Stimulated activated naive B cell treated with anti-CD40 and anti-IgM and Interleukin-4, amounts not matched to agents 10 μg/mL and 1 μg/mL and 100 μg/mL, for 72 hours (primary cell): ENCODE measurements at regions not wholly inside any gene's neighbourhood (a gene's known extent, or its start where the extent isn't known, plus 50 kb on each side); places are given as distances from the start of the nearest gene placed in this dataset.
"Not testable (repeated sequence)": the region's sequence is repeated elsewhere in the genome, so short reads cannot be mapped to it uniquely, and the experiment has no call there.

ENCODE experiments used
- ATAC-seq, 2 donors: fragments of 150-1000 bp; cut with Tn5 transposase; replicated peaks; 2 replicates each; pipeline ENCODE4 v1.10.0; 2021; ENCODE audit warnings: moderate library complexity in 1 of 2
- DNase-seq: peaks from one replicate; pipeline ENCODE4 v3.0.0; 2021
- H3K27ac Mint-ChIP-seq: one replicate; pipeline ENCODE4 v1.8.0; 2022; ENCODE audit warnings: mild to moderate bottlenecking, mixed read lengths
- H3K27me3 Mint-ChIP-seq, 2 donors: one replicate each; pipeline ENCODE4 v1.8.0; 2022; ENCODE audit warnings: mixed read lengths in 2 of 2
- H3K36me3 Mint-ChIP-seq, 2 donors: one replicate each; pipeline ENCODE4 v1.8.0; 2022; ENCODE audit warnings: mixed read lengths in 2 of 2, mild to moderate bottlenecking in 1 of 2
- H3K4me1 Mint-ChIP-seq, 2 donors: one replicate each; pipeline ENCODE4 v1.8.0; 2022; ENCODE audit warnings: mixed read lengths in 2 of 2, mild to moderate bottlenecking in 1 of 2
- H3K4me3 Mint-ChIP-seq, 2 donors: one replicate each; pipeline ENCODE4 v1.8.0; 2022; ENCODE audit warnings: mild to moderate bottlenecking in 2 of 2, mixed read lengths in 2 of 2, moderate library complexity in 1 of 2
- H3K9me3 Mint-ChIP-seq, 2 donors: one replicate each; pipeline ENCODE4 v1.8.0; 2022; ENCODE audit warnings: mixed read lengths in 2 of 2, mild to moderate bottlenecking in 1 of 2

DNA sequence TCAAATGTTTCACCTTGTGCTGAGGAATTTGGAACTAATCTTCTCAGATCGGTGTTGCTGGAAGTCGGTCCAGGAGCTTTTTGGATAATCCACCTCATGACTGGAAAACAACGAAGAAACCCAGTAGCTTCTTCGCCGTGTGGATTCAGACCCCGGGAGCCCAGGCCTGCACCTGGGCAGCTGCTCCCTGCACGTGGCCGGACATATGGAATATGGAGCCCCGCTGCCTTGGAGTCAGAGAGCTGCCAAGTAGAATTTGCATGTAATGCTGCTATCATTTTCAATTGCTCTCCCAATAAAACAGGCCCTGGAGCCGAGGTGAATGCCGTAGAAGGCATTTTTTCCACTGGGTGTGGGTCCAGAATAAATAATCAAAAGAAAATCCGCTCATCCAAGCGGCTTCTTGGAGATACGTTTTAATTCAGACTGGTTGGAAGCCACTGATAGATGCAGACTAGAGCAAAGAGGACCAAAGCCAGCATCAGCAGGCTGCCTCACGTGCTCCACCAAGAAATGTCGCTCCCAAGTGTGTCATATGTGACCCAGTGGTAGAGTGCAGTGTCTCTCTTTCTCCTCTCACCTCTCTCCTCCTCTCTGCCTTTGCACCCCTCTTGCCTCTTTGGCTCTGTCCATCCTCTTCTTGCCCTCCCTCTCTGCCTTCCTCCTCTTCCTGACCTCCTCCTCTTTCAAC lies 115.3 kb downstream of the ZNF664 start:
- H3K27me3 Mint-ChIP-seq = peaks cover 0 to 5% of the 10 kb centered on the region in 2 donors
- no peak overlapping the region for H3K4me3 Mint-ChIP-seq
- no peak overlapping the region for H3K27ac Mint-ChIP-seq
- H3K4me1 Mint-ChIP-seq = no peaks in the 10 kb centered on the region
- ATAC-seq = no peak
- no peaks in the 10 kb centered on the region for H3K9me3 Mint-ChIP-seq
- no peak for DNase-seq
- peaks cover 0 to 3% of the 10 kb centered on the region in 2 donors for H3K36me3 Mint-ChIP-seq

GRCh38 chr12:124089181-124089914 lies 116.3 kb downstream of the ZNF664 start:
- H3K4me3 Mint-ChIP-seq, H3K4me1 Mint-ChIP-seq, ATAC-seq, DNase-seq, H3K36me3 Mint-ChIP-seq, H3K27ac Mint-ChIP-seq, H3K27me3 Mint-ChIP-seq, H3K9me3 Mint-ChIP-seq: not testable (repeated sequence)

DNA sequence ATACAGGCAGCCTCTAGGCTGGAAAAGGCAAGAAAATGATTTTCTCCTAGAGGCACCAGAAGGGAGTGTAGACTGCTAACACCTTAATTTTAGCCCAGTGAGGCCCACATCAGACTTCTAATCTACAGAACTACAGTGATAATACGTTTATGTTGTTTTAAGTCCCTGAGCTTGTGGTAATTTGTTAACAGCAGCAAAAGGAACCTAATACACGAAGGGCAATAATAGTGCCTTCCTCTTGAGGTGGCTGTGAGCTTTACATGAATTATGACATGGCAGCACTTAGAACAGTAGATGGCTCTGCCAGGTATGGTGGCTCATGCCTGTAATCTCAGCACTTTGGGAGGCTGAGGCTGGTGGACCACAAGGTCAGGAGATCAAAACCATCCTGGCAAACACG lies 118.8 kb downstream of the ZNF664 start:
- peaks cover 0 to 3% of the 10 kb centered on the region in 2 donors for H3K36me3 Mint-ChIP-seq
- no peak overlapping the region for H3K4me3 Mint-ChIP-seq
- no peak overlapping the region for H3K27ac Mint-ChIP-seq
- no peaks in the 10 kb centered on the region for H3K4me1 Mint-ChIP-seq
- no peak for ATAC-seq
- no peaks in the 10 kb centered on the region for H3K9me3 Mint-ChIP-seq
- no peak for DNase-seq
- peaks cover 0 to 1% of the 10 kb centered on the region in 2 donors for H3K27me3 Mint-ChIP-seq

DNA sequence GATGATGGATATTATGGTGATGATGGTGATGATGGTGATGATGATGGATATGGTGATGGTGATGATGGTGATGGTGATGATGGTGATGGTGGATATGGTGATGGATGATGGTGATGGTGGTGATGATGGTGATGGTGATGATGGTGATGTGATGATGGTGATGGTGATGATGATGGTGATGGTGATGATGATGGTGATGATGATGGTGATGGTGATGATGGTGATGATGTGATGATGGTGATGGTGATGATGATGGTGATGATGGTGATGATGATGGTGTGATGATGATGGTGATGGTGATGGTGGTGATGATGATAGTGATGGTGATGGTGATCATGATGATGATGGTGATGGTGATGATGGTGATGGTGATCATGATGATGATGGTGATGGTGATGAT lies 119.5 kb downstream of the ZNF664 start:
- H3K4me1 Mint-ChIP-seq = not testable (repeated sequence)

GRCh38 chr12:124093297-124093696 lies 120.3 kb downstream of the ZNF664 start:
- H3K27me3 Mint-ChIP-seq = peaks cover 0 to 14% of the 10 kb centered on the region in 2 donors
- H3K4me3 Mint-ChIP-seq = no peak overlapping the region
- no peaks in the 10 kb centered on the region for H3K4me1 Mint-ChIP-seq
- ATAC-seq (no peak), DNase-seq (no peak)
- H3K36me3 Mint-ChIP-seq = no peaks in the 10 kb centered on the region
- no peaks in the 10 kb centered on the region for H3K9me3 Mint-ChIP-seq
- H3K27ac Mint-ChIP-seq = no peak overlapping the region

More for the DNA sequence above, 119.5 kb downstream of the ZNF664 start:
- H3K27me3 Mint-ChIP-seq, DNase-seq, H3K27ac Mint-ChIP-seq, ATAC-seq, H3K9me3 Mint-ChIP-seq, H3K4me3 Mint-ChIP-seq, H3K36me3 Mint-ChIP-seq: not testable (repeated sequence)

- H3K27me3 Mint-ChIP-seq = peaks cover 6 to 14% of the 10 kb centered on the region in 2 donors
- no peak overlapping the region for H3K27ac Mint-ChIP-seq
- H3K36me3 Mint-ChIP-seq = no peaks in the 10 kb centered on the region
- H3K9me3 Mint-ChIP-seq = no peaks in the 10 kb centered on the region
- no peak overlapping the region for H3K4me3 Mint-ChIP-seq
- no peaks in the 10 kb centered on the region for H3K4me1 Mint-ChIP-seq
- no peak for DNase-seq
- no peak for ATAC-seq
Measured at GRCh38 chr12:124094188-124094587, 121.2 kb downstream of the ZNF664 start.

DNA sequence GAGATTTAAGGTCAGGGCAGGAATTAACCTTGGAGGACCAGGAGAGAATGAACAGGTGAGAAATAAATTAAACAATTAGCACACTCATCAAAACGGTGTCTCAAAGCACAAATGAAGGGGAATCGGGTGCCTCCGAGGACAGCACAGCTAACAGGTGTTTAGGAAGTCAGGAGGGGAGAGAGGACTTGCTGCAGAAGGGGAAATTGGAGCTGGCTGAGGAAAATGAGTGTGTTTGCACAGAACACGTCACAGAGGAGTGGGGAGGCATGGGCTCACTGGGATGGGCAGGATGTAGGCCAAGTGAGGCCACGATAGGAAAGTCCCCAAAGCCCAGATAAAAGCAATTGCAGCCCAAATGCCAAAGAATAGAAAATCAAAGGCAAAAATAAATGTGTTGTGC lies 121.7 kb downstream of the ZNF664 start:
- DNase-seq = no peak
- Mint-ChIP-seq H3K4me3 (no peak overlapping the region), H3K36me3 (no peaks in the 10 kb centered on the region), H3K9me3 (no peaks in the 10 kb centered on the region), H3K27me3 (peaks cover 8 to 14% of the 10 kb centered on the region in 2 donors), H3K27ac (no peak overlapping the region), H3K4me1 (no peaks in the 10 kb centered on the region)
- no peak for ATAC-seq

DNA sequence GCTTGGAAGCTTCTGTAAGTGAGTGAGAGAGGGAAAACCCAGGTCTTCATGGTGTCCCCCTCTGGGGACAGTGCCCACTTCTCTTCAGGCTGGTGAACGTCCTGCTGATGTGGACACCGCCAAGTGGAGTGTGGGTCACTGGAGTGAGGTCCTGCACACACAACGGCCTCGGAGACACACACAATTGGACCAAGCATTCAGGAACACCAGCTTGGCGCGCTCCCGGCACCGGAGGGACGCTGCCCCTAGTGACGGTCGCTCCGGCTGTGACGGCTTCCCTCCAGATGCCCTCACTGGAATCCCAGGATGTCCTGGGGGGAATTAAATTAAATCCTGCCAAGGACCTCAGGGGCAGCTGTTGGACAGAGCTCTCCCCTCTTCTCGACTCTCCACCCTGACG lies 123.1 kb downstream of the ZNF664 start:
- no peak overlapping the region for H3K27ac Mint-ChIP-seq

GRCh38 chr12:124096869-124097434 lies 123.9 kb downstream of the ZNF664 start:
- peaks cover 8 to 14% of the 10 kb centered on the region in 2 donors for H3K27me3 Mint-ChIP-seq
- H3K36me3 Mint-ChIP-seq = no peaks in the 10 kb centered on the region
- H3K4me1 Mint-ChIP-seq = no peaks in the 10 kb centered on the region
- DNase-seq (no peak), ATAC-seq (no peak)
- no peak overlapping the region for H3K27ac Mint-ChIP-seq
- no peak overlapping the region for H3K4me3 Mint-ChIP-seq
- peaks cover 0 to 2% of the 10 kb centered on the region in 2 donors for H3K9me3 Mint-ChIP-seq

More for the DNA sequence above, 123.1 kb downstream of the ZNF664 start:
- H3K4me3 Mint-ChIP-seq = no peak overlapping the region
- H3K4me1 Mint-ChIP-seq = no peaks in the 10 kb centered on the region
- H3K9me3 Mint-ChIP-seq = peaks cover 0 to 2% of the 10 kb centered on the region in 2 donors
- H3K36me3 Mint-ChIP-seq = no peaks in the 10 kb centered on the region
- no peak for DNase-seq
- H3K27me3 Mint-ChIP-seq = peaks cover 8 to 14% of the 10 kb centered on the region in 2 donors
- no peak for ATAC-seq

DNA sequence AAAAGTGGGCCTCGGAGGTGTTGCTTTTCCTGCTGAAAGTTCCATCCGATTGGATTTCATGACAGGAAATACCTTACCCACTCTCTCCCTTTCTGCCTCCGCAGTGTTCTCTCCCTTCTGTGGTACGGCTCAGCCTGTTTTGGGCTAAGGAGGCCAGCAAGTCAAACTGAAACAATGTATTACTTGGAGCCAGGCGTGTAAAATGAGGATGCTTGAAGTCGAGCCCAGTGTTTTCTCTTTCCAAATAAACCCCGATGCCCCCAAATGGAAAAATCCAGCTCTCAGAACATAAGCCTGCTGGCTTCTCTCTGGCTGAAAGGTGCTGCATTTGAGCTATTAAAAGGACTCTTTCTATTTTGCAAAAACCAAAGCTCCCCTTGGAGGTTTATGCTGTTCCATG lies 124.7 kb downstream of the ZNF664 start:
- H3K9me3 Mint-ChIP-seq = peaks cover 0 to 2% of the 10 kb centered on the region in 2 donors
- ATAC-seq = no peak
- H3K27ac Mint-ChIP-seq = no peak overlapping the region
- DNase-seq = no peak
- H3K36me3 Mint-ChIP-seq = no peaks in the 10 kb centered on the region
- H3K4me3 Mint-ChIP-seq = no peak overlapping the region
- H3K4me1 Mint-ChIP-seq = no peaks in the 10 kb centered on the region
- H3K27me3 Mint-ChIP-seq = peaks cover 8 to 14% of the 10 kb centered on the region in 2 donors

DNA sequence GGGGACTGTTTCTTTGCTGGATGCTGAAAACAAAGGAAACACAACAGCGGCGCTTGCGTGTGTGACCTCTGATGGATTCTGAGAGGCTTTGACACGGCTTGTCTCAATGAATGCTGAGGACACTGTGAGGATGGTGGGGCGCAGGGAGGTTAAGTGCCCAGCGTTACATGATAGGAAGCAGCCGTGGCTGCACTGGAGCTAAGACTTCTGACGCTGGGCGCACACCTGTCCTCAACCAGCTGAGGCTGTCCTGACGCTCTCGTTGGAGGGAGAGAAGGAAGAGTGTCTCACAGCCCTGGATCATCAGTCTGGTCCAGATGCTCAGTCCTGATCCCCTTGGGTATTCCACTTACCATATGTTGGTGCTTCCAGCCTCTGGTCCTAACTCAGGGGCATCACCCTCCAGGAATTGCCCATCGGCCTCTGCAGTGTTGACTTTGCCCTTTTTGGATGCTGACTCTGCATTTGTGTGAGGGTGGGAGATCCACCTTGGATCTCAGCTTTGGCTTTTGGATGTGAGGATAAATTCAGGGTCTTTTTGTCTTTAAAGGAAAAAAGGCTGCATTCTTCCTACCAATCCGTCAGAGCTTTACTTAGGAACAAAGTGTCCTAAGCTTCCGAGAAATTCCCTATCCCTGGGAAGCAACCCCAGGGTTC lies 125.2 kb downstream of the ZNF664 start:
- H3K27me3 Mint-ChIP-seq = peaks cover 8 to 14% of the 10 kb centered on the region in 2 donors
- peaks cover 0 to 2% of the 10 kb centered on the region in 2 donors for H3K9me3 Mint-ChIP-seq
- ATAC-seq (no peak), DNase-seq (no peak)
- no peaks in the 10 kb centered on the region for H3K4me1 Mint-ChIP-seq
- H3K36me3 Mint-ChIP-seq = no peaks in the 10 kb centered on the region
- no peak overlapping the region for H3K27ac Mint-ChIP-seq
- H3K4me3 Mint-ChIP-seq = no peak overlapping the region

GRCh38 chr12:124098887-124099286 lies 125.9 kb downstream of the ZNF664 start:
- no peak for DNase-seq
- Mint-ChIP-seq H3K4me3 (no peak overlapping the region), H3K4me1 (no peaks in the 10 kb centered on the region), H3K27ac (no peak overlapping the region), H3K36me3 (no peaks in the 10 kb centered on the region), H3K9me3 (peaks cover 0 to 2% of the 10 kb centered on the region in 2 donors), H3K27me3 (peaks cover 8 to 14% of the 10 kb centered on the region in 2 donors)
- no peak for ATAC-seq

DNA sequence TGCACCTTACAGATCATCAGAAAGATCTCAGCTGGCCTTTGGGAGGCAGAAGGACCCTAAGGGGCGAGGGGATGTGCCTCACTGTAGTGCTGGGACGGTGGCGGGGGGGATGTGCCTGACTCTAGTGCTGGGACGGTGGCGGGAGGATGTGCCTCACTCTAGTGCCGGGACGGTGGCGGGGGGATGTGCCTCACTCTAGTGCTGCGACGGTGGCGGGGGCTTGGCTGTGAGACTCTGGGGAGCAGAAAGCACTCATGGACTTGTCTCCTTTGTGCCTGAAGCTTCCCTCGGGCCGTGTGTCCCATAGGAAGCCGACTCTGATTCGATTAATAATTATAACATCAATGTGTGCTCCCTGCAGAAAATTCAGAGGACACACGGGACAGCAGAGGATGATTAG lies 126.6 kb downstream of the ZNF664 start:
- no peak overlapping the region for H3K27ac Mint-ChIP-seq
- H3K36me3 Mint-ChIP-seq = no peaks in the 10 kb centered on the region
- ATAC-seq (no peak), DNase-seq (no peak)
- H3K27me3 Mint-ChIP-seq = peaks cover 8 to 14% of the 10 kb centered on the region in 2 donors
- no peaks in the 10 kb centered on the region for H3K4me1 Mint-ChIP-seq
- H3K4me3 Mint-ChIP-seq = no peak overlapping the region
- peaks cover 0 to 2% of the 10 kb centered on the region in 2 donors for H3K9me3 Mint-ChIP-seq

GRCh38 chr12:124100572-124101178 lies 127.7 kb downstream of the ZNF664 start:
- ATAC-seq (no peak), DNase-seq (no peak)
- H3K4me3 Mint-ChIP-seq = no peak overlapping the region
- H3K9me3 Mint-ChIP-seq = peaks cover 0 to 2% of the 10 kb centered on the region in 2 donors
- peaks cover 8 to 14% of the 10 kb centered on the region in 2 donors for H3K27me3 Mint-ChIP-seq
- no peaks in the 10 kb centered on the region for H3K36me3 Mint-ChIP-seq
- no peak overlapping the region for H3K27ac Mint-ChIP-seq
- no peaks in the 10 kb centered on the region for H3K4me1 Mint-ChIP-seq
